Kasumi-1 (cell line): ENCODE measurements at regions not wholly inside any gene's neighbourhood (a gene's known extent, or its start where the extent isn't known, plus 50 kb on each side); places are given as distances from the start of the nearest gene placed in this dataset.

Experiments used
- DNase-seq, 2 experiments: peaks; one replicate each; lab custom pipeline; 2025; lab: John Stamatoyannopoulos, UW

DNA sequence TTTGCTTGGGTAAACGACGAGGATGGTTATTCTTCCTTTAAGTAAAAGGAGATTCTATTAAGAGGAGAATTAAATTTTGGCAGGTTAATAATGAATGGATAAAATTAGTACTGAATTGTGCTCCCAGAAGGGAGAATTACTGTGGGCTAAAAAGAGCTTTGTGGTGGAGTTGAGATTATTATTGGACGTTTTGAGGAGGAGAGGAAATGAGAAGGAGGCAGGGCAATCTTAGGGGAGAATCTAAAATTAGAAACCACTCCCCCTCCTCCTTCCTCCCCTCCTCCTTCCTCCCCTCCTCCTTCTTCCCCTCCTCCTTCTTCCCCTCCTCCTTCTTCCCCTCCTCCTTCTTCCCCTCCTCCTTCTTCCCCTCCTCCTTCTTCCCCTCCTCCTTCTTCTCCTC lies 331.8 kb downstream of the PRL start:
- peak; percentile 40 to 49 for DNase-seq

DNA sequence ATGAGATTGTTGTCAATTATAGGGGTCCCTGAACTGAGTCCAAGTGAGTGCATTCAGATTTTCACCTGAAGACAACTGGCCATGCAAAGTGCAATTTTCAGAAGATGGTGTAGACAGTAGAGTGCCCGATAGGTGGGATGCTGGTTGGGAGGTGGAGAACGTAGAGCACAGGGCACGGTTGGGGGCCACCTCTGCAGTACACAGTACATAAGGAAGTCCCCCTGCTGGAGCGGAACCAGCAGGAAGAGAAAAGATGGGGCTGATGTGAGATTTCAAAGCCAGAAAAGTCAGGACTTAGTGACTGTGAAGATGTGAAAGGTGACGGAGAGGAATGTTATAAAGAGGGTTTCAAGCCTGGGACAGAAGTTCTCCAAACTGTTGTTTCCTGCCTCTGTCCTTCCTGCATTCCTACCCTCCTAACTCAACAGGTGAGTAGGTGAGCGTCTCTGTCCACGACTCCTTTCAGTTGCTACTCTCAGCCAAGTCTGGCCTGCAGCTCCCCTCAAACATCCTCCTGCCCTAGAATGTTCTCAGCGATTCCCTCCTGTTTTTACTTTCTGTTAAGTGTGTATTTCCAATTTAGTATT lies 330.8 kb downstream of the PRL start:
- DNase-seq: no peak

DNA sequence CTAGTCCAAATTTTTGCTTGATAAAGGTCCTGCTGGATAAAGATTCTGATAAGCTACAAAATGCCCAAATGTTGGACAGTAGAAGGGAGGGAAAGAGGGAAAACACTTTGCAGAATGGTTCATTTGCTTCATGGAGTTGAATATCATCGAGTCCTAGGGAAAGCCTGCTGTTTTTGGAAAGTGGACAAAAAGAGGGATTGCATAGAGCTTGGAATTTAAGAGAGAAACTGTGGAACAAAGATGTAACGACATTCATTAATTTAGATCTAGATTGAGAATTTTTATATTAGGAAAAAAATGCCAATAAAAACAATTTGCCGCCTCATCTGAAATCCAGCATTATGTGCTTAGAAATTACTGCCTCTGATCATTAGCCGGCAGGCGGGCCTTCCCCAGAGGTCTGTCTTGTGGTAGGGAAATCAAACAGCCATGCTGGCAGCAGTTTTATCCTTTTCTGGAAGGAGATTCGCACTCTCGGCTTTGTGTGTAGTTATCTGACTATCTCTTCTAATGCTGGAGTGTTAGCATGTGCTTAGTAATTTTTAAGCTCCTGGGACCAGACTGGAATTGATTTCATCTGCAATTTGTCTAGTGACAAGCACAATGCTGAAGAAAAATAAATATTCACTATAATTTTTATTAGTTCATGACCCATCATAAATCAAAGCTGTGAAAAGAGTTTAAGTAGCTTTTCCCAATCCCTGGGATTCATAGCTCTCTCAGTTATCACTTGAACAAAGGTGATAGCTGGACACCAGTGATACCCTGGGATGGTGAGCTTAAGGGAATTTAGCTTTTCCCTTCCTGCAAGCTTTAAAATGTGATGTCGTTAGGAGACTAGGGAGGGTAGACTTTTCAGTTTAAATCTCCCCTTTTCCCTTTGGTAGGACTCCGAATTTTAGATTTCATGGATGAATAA lies 329.5 kb downstream of the PRL start:
- no peak for DNase-seq

DNA sequence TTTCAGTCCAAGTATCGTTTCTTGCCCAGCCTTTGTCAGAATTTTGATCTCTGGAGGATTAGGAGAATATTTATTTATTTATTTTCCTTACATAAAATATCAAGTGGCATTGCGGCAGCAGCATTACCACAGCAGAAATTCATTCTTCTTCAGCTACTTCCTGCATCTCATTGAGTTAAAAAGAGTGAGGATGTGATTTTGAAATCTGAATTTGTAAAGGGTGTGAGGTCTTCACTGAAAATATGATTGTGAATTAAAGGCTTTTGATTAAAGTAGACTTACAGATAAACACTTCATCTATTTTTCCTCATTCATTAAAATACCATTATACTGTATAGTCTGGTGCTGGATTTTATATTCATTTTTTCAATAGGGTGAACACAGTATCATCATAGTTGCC lies 328.4 kb downstream of the PRL start:
- DNase-seq: no peak

GRCh38 chr6:21969192-21969591 lies 327.6 kb downstream of the PRL start:
- DNase-seq: no peak

- peak; percentile 29 to 31 for DNase-seq
These were observed 326.1 kb downstream of the PRL start for GRCh38 chr6:21970569-21971300.

GRCh38 chr6:21971541-21971940 lies 325.3 kb downstream of the PRL start:
- no peak for DNase-seq

GRCh38 chr6:21972516-21972915 lies 324.3 kb downstream of the PRL start:
- DNase-seq: no peak

DNA sequence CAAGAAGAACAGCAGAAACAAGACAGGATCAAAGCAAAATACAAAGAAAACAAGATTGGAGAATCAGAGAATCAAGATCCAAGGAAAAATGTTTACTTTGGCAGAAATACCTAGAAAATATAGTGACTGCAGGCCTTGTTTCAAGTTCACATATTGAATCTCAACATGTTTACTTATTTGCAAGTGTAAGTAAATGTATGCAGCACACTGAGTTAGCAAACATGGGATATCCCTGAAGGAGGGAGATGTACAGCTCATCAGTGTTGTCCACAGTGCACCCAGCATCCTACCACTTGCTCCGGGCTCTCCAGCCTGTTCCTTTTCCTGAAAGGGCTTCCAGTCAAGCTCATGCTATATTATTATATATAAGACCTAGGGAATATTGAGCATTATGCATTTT lies 319.5 kb downstream of the PRL start:
- no peak for DNase-seq

GRCh38 chr6:21981235-21981833 lies 315.5 kb downstream of the PRL start:
- DNase-seq: no peak

- no peak for DNase-seq
These were observed 312.7 kb downstream of the PRL start for GRCh38 chr6:21984135-21984534.

DNA sequence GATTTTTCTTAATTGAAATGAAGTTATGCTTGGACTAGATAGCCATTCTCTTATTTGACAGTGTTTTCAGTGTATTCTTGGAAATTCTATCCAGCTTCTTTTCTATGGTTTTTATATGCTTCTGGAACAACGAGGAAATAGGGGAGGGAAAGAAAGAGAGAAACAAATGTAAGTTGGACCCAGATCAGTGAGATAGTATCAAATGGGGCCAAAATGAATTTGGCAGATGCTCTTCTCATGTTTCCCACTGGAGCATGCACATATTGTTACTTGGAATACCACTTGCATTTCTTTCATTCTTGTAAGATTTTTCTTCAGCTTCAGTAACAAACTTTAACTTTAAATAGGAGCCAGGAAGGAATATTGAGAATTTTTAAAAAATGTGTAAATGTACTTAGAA lies 312.3 kb downstream of the PRL start:
- DNase-seq: no peak

DNA sequence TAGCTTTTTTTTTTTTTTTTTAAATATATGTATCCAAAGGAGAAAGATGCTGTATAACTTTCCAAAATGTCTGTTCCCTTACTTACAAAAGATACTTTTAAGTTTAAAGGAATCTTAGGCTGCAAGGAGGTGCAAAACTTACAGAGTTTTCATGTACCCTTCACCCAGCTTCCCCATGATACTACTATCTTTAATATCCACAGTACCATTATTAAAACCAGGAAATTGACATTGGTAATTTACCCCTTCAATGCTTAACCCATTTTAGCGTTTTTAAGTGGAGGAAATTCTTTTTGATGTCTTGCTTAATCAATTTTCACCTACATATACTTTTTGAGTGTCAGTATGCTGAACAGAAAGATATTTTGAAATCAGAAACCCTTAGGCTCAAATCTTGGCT lies 310.9 kb downstream of the PRL start:
- no peak for DNase-seq

DNA sequence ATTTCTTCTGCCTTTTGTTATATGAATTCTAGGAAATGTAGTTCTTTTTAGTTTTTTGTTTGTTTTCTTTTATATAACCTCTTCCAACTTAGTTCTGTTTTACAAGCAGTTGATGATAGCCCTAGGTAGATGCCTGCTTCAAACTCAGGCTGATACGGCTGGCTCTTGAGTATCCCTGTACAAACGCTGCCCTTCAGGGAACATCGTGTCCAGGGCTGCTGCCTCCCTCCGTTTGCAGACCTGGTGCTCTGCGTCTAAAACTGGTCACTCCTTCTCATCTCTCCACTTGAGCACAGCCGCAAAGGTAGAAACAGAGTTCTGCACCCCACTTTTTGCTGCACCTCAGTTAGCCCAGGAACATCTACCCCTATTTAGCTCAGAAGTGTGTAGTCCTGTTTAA lies 310.1 kb downstream of the PRL start:
- DNase-seq: no peak

GRCh38 chr6:21987501-21987957 lies 309.3 kb downstream of the PRL start:
- peak; percentile 80 to 86 for DNase-seq

GRCh38 chr6:21990577-21990976 lies 306.3 kb downstream of the PRL start:
- DNase-seq: no peak

GRCh38 chr6:21992178-21992967 lies 304.5 kb downstream of the PRL start:
- peak; percentile 21 to 26 for DNase-seq

DNA sequence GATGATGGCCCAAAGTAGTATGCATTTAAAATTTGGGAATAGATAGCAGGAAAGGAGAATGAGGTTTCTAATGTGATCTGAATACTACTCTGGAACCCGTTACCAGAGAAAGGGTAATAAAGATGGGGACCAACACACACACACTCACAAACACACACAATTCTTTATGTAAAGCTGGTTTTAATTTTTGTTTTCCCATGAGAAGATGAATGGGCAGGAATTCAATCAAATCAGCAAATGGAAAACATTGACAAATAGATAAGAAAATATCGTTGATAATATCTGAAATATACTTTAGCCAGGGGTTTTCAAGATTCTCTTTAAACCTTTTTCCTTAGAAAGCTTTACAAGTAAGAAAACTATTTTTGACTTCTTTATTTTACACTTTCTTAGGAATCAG lies 303.0 kb downstream of the PRL start:
- no peak for DNase-seq

DNA sequence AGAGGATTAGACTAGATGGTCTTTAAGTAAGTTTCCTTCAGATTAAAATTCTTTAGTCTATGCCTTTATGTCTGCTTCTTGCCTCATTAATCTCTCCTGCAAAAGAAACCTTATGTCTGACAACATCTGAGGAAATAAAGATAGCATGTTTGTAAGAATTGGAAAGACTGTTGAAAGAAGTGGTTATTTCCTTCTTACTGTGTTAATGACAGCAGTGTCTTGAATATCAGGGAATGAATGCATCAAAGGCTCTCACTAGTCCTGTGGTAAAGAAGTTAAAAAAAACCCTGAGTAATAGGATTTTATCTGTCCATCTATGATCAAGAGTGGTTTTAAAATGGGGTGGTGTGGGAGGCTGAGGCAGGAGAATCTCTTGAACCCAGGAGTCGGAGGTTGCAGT lies 302.0 kb downstream of the PRL start:
- no peak for DNase-seq

DNA sequence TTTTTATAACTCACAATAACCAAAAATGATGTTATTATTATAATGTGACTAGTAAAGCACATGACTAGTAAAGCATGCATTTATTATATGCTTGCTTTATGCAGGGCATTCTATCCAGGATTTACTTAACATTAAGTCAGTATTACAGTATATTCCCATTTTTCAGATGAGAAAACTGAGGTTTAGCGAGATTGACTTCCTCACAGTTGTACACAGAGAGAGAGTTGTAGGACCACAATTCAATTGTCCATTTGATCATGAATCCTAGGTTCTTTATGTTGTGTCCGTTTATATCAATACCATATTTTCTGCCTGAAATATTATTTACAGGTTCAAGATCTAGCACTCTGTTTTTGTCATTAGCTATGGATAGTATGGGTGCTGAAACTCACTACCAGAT lies 301.5 kb downstream of the PRL start:
- DNase-seq: no peak

- DNase-seq: no peak
These were observed 300.3 kb downstream of the PRL start for GRCh38 chr6:21996425-21997118.
